Astrocyte (in vitro differentiated cells and primary cell): ENCODE measurements at regions not wholly inside any gene's neighbourhood (a gene's known extent, or its start where the extent isn't known, plus 50 kb on each side); places are given as distances from the start of the nearest gene placed in this dataset.

Experiments
- EZH2 ChIP-seq: IDR thresholded peaks from 2 replicates; pipeline ENCODE4 v1.6.1; 2012; ENCODE audit warnings: mild to moderate bottlenecking, low read length, inconsistent platforms; ENCODE audit not compliant: insufficient read depth
- TF ChIP-seq, protein P1 (sequence below): IDR thresholded peaks from 2 replicates; pipeline ENCODE4 v1.5.1; 2011; ENCODE audit warnings: low read depth, mild to moderate bottlenecking, inconsistent platforms, low read length, moderate library complexity; ENCODE audit not compliant: insufficient read depth

- TF ChIP-seq, protein P1, sequence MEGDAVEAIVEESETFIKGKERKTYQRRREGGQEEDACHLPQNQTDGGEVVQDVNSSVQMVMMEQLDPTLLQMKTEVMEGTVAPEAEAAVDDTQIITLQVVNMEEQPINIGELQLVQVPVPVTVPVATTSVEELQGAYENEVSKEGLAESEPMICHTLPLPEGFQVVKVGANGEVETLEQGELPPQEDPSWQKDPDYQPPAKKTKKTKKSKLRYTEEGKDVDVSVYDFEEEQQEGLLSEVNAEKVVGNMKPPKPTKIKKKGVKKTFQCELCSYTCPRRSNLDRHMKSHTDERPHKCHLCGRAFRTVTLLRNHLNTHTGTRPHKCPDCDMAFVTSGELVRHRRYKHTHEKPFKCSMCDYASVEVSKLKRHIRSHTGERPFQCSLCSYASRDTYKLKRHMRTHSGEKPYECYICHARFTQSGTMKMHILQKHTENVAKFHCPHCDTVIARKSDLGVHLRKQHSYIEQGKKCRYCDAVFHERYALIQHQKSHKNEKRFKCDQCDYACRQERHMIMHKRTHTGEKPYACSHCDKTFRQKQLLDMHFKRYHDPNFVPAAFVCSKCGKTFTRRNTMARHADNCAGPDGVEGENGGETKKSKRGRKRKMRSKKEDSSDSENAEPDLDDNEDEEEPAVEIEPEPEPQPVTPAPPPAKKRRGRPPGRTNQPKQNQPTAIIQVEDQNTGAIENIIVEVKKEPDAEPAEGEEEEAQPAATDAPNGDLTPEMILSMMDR: no peak
- TF ChIP-seq EZH2: no peak
Observed at GRCh38 chr3:139189943-139190342, 145.3 kb upstream of the PRR23C start.
